WTC11 (cell line): ENCODE measurements at regions not wholly inside any gene's neighbourhood (a gene's known extent, or its start where the extent isn't known, plus 50 kb on each side); places are given as distances from the start of the nearest gene placed in this dataset.

ENCODE experiments used
- ATAC-seq: fragments of 200-7000 bp; cut with Tn5 transposase; 2 replicates; pipeline ENCODE4 v1.10.0; 2021; ENCODE audit warnings: mild to moderate bottlenecking, moderate library complexity
- CTCF ChIA-PET: fragments of 300-600 bp; sonication (Branson Sonifier 250); formaldehyde crosslinking; loops from one replicate; lab custom pipeline; 2021; ENCODE audit warnings: antibody characterized with exemption; lab: Charles Lee
- POLR2A ChIA-PET: fragments of 350-600 bp; sonication (Branson Sonifier 250); formaldehyde crosslinking; loops from one replicate; lab custom pipeline; 2021; ENCODE audit warnings: antibody characterized with exemption; lab: Charles Lee
- DNase-seq: peaks from one replicate; pipeline ENCODE4 v3.0.0; 2021; ENCODE audit warnings: low spot score
- H3K27ac Mint-ChIP-seq: 2 replicates; pipeline ENCODE4 v1.8.0; 2021; ENCODE audit warnings: mixed read lengths
- H3K27me3 Mint-ChIP-seq: 2 replicates; pipeline ENCODE4 v1.8.0; 2021; ENCODE audit warnings: low read depth, mild to moderate bottlenecking, moderate library complexity, mixed read lengths
- H3K36me3 Mint-ChIP-seq: 2 replicates; pipeline ENCODE4 v1.8.0; 2021; ENCODE audit warnings: mixed read lengths
- H3K4me1 Mint-ChIP-seq: 2 replicates; pipeline ENCODE4 v1.8.0; 2022; ENCODE audit warnings: mixed read lengths
- H3K4me3 Mint-ChIP-seq: 2 replicates; pipeline ENCODE4 v1.8.0; 2021; ENCODE audit warnings: mild to moderate bottlenecking, moderate library complexity, mixed read lengths
- H3K9me3 Mint-ChIP-seq: 2 replicates; pipeline ENCODE4 v1.8.0; 2021; ENCODE audit warnings: mixed read lengths
- ATF1 ChIP-seq: sonication (generic); formaldehyde crosslinking; IDR thresholded peaks from 2 replicates; pipeline ENCODE4 v1.8.1; 2023; ENCODE audit warnings: mild to moderate bottlenecking, moderate library complexity, missing genetic modification reagents
- CBFB ChIP-seq: sonication (generic); formaldehyde crosslinking; IDR thresholded peaks from 2 replicates; pipeline ENCODE4 v1.8.1; 2022; ENCODE audit warnings: mild to moderate bottlenecking, low read depth, missing genetic modification reagents
- GRHL2 ChIP-seq: fragments of 250-450 bp; sonication (Bioruptor Pico); IDR thresholded peaks from 2 replicates; pipeline ENCODE4 v1.8.0; 2022; ENCODE audit warnings: mild to moderate bottlenecking, moderate library complexity; ENCODE audit not compliant: insufficient replicate concordance, severe bottlenecking
- GTF2I ChIP-seq: fragments of 250-450 bp; sonication (Bioruptor Pico); conservative IDR thresholded peaks from 2 replicates; pipeline ENCODE4 v1.4.0; 2021; ENCODE audit warnings: mild to moderate bottlenecking
- HMGXB4 ChIP-seq: sonication (generic); formaldehyde crosslinking; IDR thresholded peaks from 2 replicates; pipeline ENCODE4 v1.8.1; 2023; ENCODE audit warnings: mild to moderate bottlenecking, moderate library complexity, missing genetic modification reagents
- KAT7 ChIP-seq: sonication (generic); formaldehyde crosslinking; IDR thresholded peaks from 2 replicates; pipeline ENCODE4 v1.8.1; 2023; ENCODE audit warnings: missing genetic modification reagents, mild to moderate bottlenecking, borderline replicate concordance
- NFATC4 ChIP-seq: fragments of 250-450 bp; sonication (Bioruptor Pico); IDR thresholded peaks from 2 replicates; pipeline ENCODE4 v1.9.0; 2021; ENCODE audit warnings: mild to moderate bottlenecking
- NR1H2 ChIP-seq: sonication (generic); formaldehyde crosslinking; IDR thresholded peaks from 2 replicates; pipeline ENCODE4 v1.9.0; 2021; ENCODE audit warnings: mild to moderate bottlenecking, moderate library complexity, missing genetic modification reagents
- PRDM15 ChIP-seq: sonication (generic); formaldehyde crosslinking; IDR thresholded peaks from 2 replicates; pipeline ENCODE4 v1.8.0; 2022; ENCODE audit warnings: missing genetic modification reagents
- RELA ChIP-seq: sonication (generic); formaldehyde crosslinking; IDR thresholded peaks from 2 replicates; pipeline ENCODE4 v1.8.1; 2022; ENCODE audit warnings: missing genetic modification reagents, mild to moderate bottlenecking, borderline replicate concordance
- RORB ChIP-seq: fragments of 250-450 bp; sonication (Bioruptor Pico); IDR thresholded peaks from 2 replicates; pipeline ENCODE4 v1.9.0; 2021; ENCODE audit warnings: mild to moderate bottlenecking
- TEAD1 ChIP-seq: sonication (generic); formaldehyde crosslinking; IDR thresholded peaks from 2 replicates; pipeline ENCODE4 v1.8.0; 2022; ENCODE audit warnings: mild to moderate bottlenecking, missing genetic modification reagents
- TEAD4 ChIP-seq: sonication (generic); formaldehyde crosslinking; IDR thresholded peaks from 2 replicates; pipeline ENCODE4 v1.8.0; 2022; ENCODE audit warnings: mild to moderate bottlenecking, missing genetic modification reagents
- ZBTB43 ChIP-seq: sonication (generic); formaldehyde crosslinking; IDR thresholded peaks from 2 replicates; pipeline ENCODE4 v1.8.1; 2023; ENCODE audit warnings: mild to moderate bottlenecking, missing genetic modification reagents
- ZNF121 ChIP-seq: sonication (generic); formaldehyde crosslinking; IDR thresholded peaks from 2 replicates; pipeline ENCODE4 v1.8.0; 2023; ENCODE audit warnings: missing genetic modification reagents
- ZNF219 ChIP-seq: sonication (generic); formaldehyde crosslinking; IDR thresholded peaks from 2 replicates; pipeline ENCODE4 v1.8.0; 2023; ENCODE audit warnings: missing genetic modification reagents, mild to moderate bottlenecking, borderline replicate concordance
- TF ChIP-seq, protein P1 (sequence below): fragments of 250-450 bp; sonication (Bioruptor Pico); IDR thresholded peaks from 2 replicates; pipeline ENCODE4 v1.9.0; 2021; ENCODE audit warnings: mild to moderate bottlenecking, borderline replicate concordance
- TF ChIP-seq, protein P2 (sequence below): sonication (generic); formaldehyde crosslinking; conservative IDR thresholded peaks from 2 replicates; pipeline ENCODE4 v1.8.1; 2022; ENCODE audit warnings: mild to moderate bottlenecking, missing genetic modification reagents
- TF ChIP-seq, protein P3 (sequence below): fragments of 250-450 bp; sonication (Bioruptor Pico); IDR thresholded peaks from 2 replicates; pipeline ENCODE4 v2.1.2; 2022; ENCODE audit warnings: mild to moderate bottlenecking, moderate library complexity

DNA sequence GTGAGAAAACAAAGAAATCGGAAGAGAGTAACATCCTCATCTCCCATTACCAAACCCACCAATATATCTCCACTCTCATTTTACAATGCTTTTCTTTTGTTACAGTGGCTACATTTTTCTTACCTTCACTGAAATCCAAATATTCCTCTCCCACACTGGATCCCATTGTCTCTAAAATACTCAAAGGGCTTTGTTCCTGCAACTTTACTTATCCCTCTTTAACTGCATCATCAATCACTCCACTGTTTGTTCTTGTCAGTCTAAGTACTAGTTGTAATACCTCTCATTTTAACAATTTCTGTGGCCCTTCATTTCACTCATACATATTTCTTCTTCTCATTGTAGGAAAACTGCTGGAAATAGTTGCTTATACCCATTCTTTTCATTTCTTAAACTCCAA, 464.2 kb upstream of the PIK3C3 start (continued):
- TF ChIP-seq ZNF219 (CRISPR knock-in tag) (no peak), TEAD1 (CRISPR knock-in tag) (no peak), ATF1 (CRISPR knock-in tag) (no peak), HMGXB4 (no peak), PRDM15 (CRISPR knock-in tag) (no peak), ZBTB43 (no peak), GTF2I (CRISPR knock-in tag) (no peak), CBFB (no peak), NFATC4 (CRISPR knock-in tag) (no peak)
- TF ChIP-seq, protein P1, sequence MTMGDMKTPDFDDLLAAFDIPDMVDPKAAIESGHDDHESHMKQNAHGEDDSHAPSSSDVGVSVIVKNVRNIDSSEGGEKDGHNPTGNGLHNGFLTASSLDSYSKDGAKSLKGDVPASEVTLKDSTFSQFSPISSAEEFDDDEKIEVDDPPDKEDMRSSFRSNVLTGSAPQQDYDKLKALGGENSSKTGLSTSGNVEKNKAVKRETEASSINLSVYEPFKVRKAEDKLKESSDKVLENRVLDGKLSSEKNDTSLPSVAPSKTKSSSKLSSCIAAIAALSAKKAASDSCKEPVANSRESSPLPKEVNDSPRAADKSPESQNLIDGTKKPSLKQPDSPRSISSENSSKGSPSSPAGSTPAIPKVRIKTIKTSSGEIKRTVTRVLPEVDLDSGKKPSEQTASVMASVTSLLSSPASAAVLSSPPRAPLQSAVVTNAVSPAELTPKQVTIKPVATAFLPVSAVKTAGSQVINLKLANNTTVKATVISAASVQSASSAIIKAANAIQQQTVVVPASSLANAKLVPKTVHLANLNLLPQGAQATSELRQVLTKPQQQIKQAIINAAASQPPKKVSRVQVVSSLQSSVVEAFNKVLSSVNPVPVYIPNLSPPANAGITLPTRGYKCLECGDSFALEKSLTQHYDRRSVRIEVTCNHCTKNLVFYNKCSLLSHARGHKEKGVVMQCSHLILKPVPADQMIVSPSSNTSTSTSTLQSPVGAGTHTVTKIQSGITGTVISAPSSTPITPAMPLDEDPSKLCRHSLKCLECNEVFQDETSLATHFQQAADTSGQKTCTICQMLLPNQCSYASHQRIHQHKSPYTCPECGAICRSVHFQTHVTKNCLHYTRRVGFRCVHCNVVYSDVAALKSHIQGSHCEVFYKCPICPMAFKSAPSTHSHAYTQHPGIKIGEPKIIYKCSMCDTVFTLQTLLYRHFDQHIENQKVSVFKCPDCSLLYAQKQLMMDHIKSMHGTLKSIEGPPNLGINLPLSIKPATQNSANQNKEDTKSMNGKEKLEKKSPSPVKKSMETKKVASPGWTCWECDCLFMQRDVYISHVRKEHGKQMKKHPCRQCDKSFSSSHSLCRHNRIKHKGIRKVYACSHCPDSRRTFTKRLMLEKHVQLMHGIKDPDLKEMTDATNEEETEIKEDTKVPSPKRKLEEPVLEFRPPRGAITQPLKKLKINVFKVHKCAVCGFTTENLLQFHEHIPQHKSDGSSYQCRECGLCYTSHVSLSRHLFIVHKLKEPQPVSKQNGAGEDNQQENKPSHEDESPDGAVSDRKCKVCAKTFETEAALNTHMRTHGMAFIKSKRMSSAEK (CRISPR knock-in tag): no peak
- TF ChIP-seq, protein P2, sequence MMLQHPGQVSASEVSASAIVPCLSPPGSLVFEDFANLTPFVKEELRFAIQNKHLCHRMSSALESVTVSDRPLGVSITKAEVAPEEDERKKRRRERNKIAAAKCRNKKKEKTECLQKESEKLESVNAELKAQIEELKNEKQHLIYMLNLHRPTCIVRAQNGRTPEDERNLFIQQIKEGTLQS: no peak
- TF ChIP-seq, protein P3, sequence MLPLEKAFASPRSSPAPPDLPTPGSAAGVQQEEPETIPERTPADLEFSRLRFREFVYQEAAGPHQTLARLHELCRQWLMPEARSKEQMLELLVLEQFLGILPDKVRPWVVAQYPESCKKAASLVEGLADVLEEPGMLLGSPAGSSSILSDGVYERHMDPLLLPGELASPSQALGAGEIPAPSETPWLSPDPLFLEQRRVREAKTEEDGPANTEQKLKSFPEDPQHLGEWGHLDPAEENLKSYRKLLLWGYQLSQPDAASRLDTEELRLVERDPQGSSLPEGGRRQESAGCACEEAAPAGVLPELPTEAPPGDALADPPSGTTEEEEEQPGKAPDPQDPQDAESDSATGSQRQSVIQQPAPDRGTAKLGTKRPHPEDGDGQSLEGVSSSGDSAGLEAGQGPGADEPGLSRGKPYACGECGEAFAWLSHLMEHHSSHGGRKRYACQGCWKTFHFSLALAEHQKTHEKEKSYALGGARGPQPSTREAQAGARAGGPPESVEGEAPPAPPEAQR: no peak
- TF ChIP-seq, all 79 proteins: peak for 0

DNA sequence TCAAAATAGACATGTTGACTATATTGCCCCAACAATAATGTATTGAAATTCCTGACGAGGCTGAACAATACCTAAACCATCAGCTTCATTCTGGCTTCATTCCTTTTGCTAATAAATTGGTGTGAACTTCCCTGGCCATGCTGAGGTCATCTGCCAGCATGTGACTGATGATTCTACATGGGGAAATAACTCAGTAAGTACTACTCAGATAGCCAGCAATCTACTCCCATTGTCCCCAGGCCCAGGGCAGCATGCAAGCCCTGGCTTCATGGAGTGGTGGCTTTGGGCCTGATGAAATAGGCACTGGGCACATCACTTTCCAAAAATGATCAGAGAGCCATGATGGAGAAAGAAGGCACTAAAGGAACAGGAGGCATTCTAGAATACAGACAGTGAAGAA, 468.5 kb upstream of the PIK3C3 start:
- peak; percentile 56 for ATAC-seq
- Mint-ChIP-seq H3K27me3 (no peaks in the 10 kb centered on the region), H3K36me3 (no peaks in the 10 kb centered on the region), H3K4me1 (peaks cover 19% of the 10 kb centered on the region), H3K9me3 (no peaks in the 10 kb centered on the region), H3K27ac (no peak overlapping the region), H3K4me3 (no peak overlapping the region)
- POLR2A ChIA-PET: no interaction called here
- CTCF ChIA-PET: no interaction called here
- no peak for DNase-seq
- TF ChIP-seq, protein P1 (CRISPR knock-in tag): no peak
- TF ChIP-seq RELA (no peak), ZNF121 (CRISPR knock-in tag) (no peak), GRHL2 (CRISPR knock-in tag) (no peak), KAT7 (no peak), ZBTB43 (no peak), RORB (no peak), NR1H2 (no peak), TEAD4 (no peak)
